HepG2 (cell line): ENCODE measurements at regions not wholly inside any gene's neighbourhood (a gene's known extent, or its start where the extent isn't known, plus 50 kb on each side); places are given as distances from the start of the nearest gene placed in this dataset.

Experiments
- ATAC-seq: fragments of 200-7000 bp; cut with Tn5 transposase; 3 replicates; pipeline ENCODE4 v1.9.1; 2020; ENCODE audit warnings: mild to moderate bottlenecking, moderate library complexity
- BruUV-seq: library from RNA; stranded (reverse); fragments of 400-500 nt; replicated peaks from 2 replicates; lab custom pipeline; 2021; lab: Mats Ljungman, UMichigan
- CTCF ChIA-PET: fragments of 300-600 bp; formaldehyde crosslinking; extraction: SDS; loops from one replicate; lab custom pipeline; 2021; ENCODE audit warnings: low total read pairs, inconsistent platforms, low intra/inter-chr PET ratio; lab: Yijun Ruan, JAX
- POLR2A ChIA-PET: fragments of 350-600 bp; sonication (Branson Sonifier 250); formaldehyde crosslinking; loops from one replicate; lab custom pipeline; 2020; ENCODE audit warnings: antibody characterized with exemption, inconsistent platforms; lab: Yijun Ruan, JAX
- DNase-seq: peaks from one replicate; pipeline ENCODE4 v3.0.0-alpha.2; 2015; ENCODE audit warnings: low spot score
- FAIRE-seq: peaks from 3 replicates; lab custom pipeline; 2011; peaks lifted over from hg19 to GRCh38; lab: Jason Lieb, UNC
- H2AFZ ChIP-seq: one replicate; pipeline ENCODE4 v1.6.1; 2011; ENCODE audit warnings: low read length, inconsistent platforms
- H3K27ac ChIP-seq: fragments of 300-600 bp; 3 replicates; pipeline ENCODE4 v1.8.0; 2011; ENCODE audit warnings: mixed run types, mild to moderate bottlenecking, mixed read lengths, low read length, inconsistent platforms; ENCODE audit not compliant: insufficient read depth; ENCODE audit errors: extremely low read length
- H3K27me3 ChIP-seq, 2 experiments: fragments of 200-600 bp in 1 of 2; 2 replicates in 1 of 2; 3 replicates in 1 of 2; pipeline versions ENCODE4 v1.6.0 to v1.8.0; 2011; ENCODE audit warnings: low read length in 2 of 2, mild to moderate bottlenecking in 2 of 2, moderate library complexity in 2 of 2, inconsistent platforms in 1 of 2; ENCODE audit not compliant: insufficient read depth in 2 of 2, control insufficient read depth in 1 of 2
- H3K36me3 ChIP-seq, 2 experiments: fragments of 200-600 bp in 1 of 2; replicated peaks in 1 of 2; 2 replicates in 1 of 2; 3 replicates in 1 of 2; pipeline versions ENCODE4 v1.5.1 to v1.8.0; 2011; ENCODE audit warnings: low read length in 2 of 2, inconsistent platforms in 1 of 2; ENCODE audit not compliant: insufficient read depth in 2 of 2, control insufficient read depth in 1 of 2
- H3K4me1 ChIP-seq: 2 replicates; pipeline ENCODE4 v1.5.1; 2012; ENCODE audit warnings: low read length, inconsistent platforms; ENCODE audit not compliant: insufficient read depth
- H3K4me2 ChIP-seq: 2 replicates; pipeline ENCODE4 v1.6.0; 2011; ENCODE audit warnings: low read depth, low read length, inconsistent platforms
- H3K4me3 ChIP-seq, 3 experiments: fragments of 200-600 bp in 1 of 3; sonication (generic), shearing (Covaris generic) in 1 of 3; replicated peaks in 1 of 3; 2 replicates each; pipeline ENCODE4 v1.5.1; 2011 to 2016; ENCODE audit warnings: low read length in 3 of 3, inconsistent platforms in 2 of 3, low read depth in 2 of 3, mild to moderate bottlenecking in 2 of 3, control low read depth in 1 of 3, mixed read lengths in 1 of 3; ENCODE audit not compliant: insufficient read depth in 1 of 3
- H3K79me2 ChIP-seq: one replicate; pipeline ENCODE4 v1.6.1; 2011; ENCODE audit warnings: low read length, inconsistent platforms; ENCODE audit not compliant: insufficient read depth
- H3K9ac ChIP-seq: 2 replicates; pipeline ENCODE4 v1.6.0; 2011; ENCODE audit warnings: mild to moderate bottlenecking, low read depth, low read length, inconsistent platforms; ENCODE audit not compliant: insufficient read depth
- H3K9me3 ChIP-seq: 2 replicates; pipeline ENCODE4 v1.5.1; 2012; ENCODE audit warnings: mild to moderate bottlenecking, low read length
- H4K20me1 ChIP-seq: 2 replicates; pipeline ENCODE4 v1.6.0; 2011; ENCODE audit warnings: inconsistent platforms, mild to moderate bottlenecking, low read length, moderate library complexity; ENCODE audit not compliant: insufficient read depth
- GTF3A ChIP-seq: sonication (generic); formaldehyde crosslinking; conservative IDR thresholded peaks from 2 replicates; pipeline ENCODE4 v1.4.0; 2020; ENCODE audit warnings: mild to moderate bottlenecking, missing genetic modification reagents
- HDAC2 ChIP-seq: sonication (generic); formaldehyde crosslinking; IDR thresholded peaks from 2 replicates; pipeline ENCODE4 v1.4.0; 2020; ENCODE audit warnings: missing genetic modification reagents
- IRF2 ChIP-seq: IDR thresholded peaks from 2 replicates; pipeline ENCODE4 v1.6.1; 2018; ENCODE audit warnings: missing genetic modification reagents, missing compliant biosample characterization
- KLF16 ChIP-seq, 2 experiments: sonication (generic) in 1 of 2; formaldehyde crosslinking in 1 of 2; IDR thresholded peaks; 2 replicates each; pipeline versions ENCODE4 v1.6.1 to v1.8.0; 2016 to 2023; ENCODE audit warnings: missing genetic modification reagents in 2 of 2, missing compliant biosample characterization in 1 of 2
- NONO ChIP-seq, 2 experiments: fragments of 450-650 bp in 1 of 2; sonication (generic) in 1 of 2; formaldehyde crosslinking in 1 of 2; IDR thresholded peaks in 1 of 2; conservative IDR thresholded peaks in 1 of 2; 2 replicates each; pipeline versions ENCODE4 v1.6.1 to v1.8.0; 2017 to 2022; ENCODE audit warnings: mild to moderate bottlenecking in 1 of 2, missing genetic modification reagents in 1 of 2, moderate library complexity in 1 of 2
- NR1H2 ChIP-seq: sonication (generic); formaldehyde crosslinking; IDR thresholded peaks from 2 replicates; pipeline ENCODE4 v1.8.1; 2022; ENCODE audit warnings: low read depth, missing genetic modification reagents, borderline replicate concordance
- SRSF4 ChIP-seq: fragments of 200-400 bp; formaldehyde crosslinking; IDR thresholded peaks from one replicate; pipeline ENCODE4 v1.6.1; 2018; ENCODE audit warnings: mild to moderate bottlenecking, low read depth, low read length, moderate library complexity; ENCODE audit not compliant: poor library complexity, severe bottlenecking
- TCF12 ChIP-seq, 2 experiments: fragments of 450-650 bp in 1 of 2; sonication (generic) in 1 of 2; formaldehyde crosslinking in 1 of 2; IDR thresholded peaks; 2 replicates each; pipeline versions ENCODE4 v1.6.1 to v1.8.0; 2017 to 2022; ENCODE audit warnings: antibody characterized with exemption in 1 of 2, mild to moderate bottlenecking in 1 of 2, missing genetic modification reagents in 1 of 2, moderate library complexity in 1 of 2
- THAP8 ChIP-seq: sonication (generic); formaldehyde crosslinking; IDR thresholded peaks from 2 replicates; pipeline ENCODE4 v1.5.1; 2020; ENCODE audit warnings: missing genetic modification reagents, mild to moderate bottlenecking, borderline replicate concordance
- ZBTB4 ChIP-seq: sonication (generic); formaldehyde crosslinking; IDR thresholded peaks from 2 replicates; pipeline ENCODE4 v1.4.0; 2020; ENCODE audit warnings: missing genetic modification reagents, mild to moderate bottlenecking, borderline replicate concordance
- ZNF639 ChIP-seq: conservative IDR thresholded peaks from 2 replicates; pipeline ENCODE4 v1.6.1; 2018; ENCODE audit warnings: missing genetic modification reagents
- ZNF691 ChIP-seq: sonication (generic); formaldehyde crosslinking; IDR thresholded peaks from 2 replicates; pipeline ENCODE4 v1.4.0; 2020; ENCODE audit warnings: missing genetic modification reagents, low read depth, mild to moderate bottlenecking, borderline replicate concordance
- WGBS: methylation state at CpG from one replicate; pipeline ENCODE4 v1.1.6; 2017; ENCODE audit warnings: low lambda C conversion rate; 5-methylcytosine and 5-hydroxymethylcytosine counted together
- in situ Hi-C: cut with HindIII; loops from 2 replicates; pipeline ENCODE4 v1.10.0; 2017; ENCODE audit warnings: low pct_unique_long_range_greater_than_20kb; ENCODE audit not compliant: extremely low pct_ligation_motif_present
- intact Hi-C: fragments of 100-400 bp; cut with micrococcal nuclease; formaldehyde crosslinking; loops from one replicate; pipeline ENCODE4 v1.10.0; 2022; ENCODE audit not compliant: unreplicated experiment

- FAIRE-seq = no peak
- Histone ChIP-seq H3K9ac (no peak overlapping the region), H3K27ac (no peak overlapping the region), H3K79me2 (no peaks in the 10 kb centered on the region), H3K36me3 (no peaks in the 10 kb centered on the region), H3K4me2 (no peak overlapping the region), H4K20me1 (no peaks in the 10 kb centered on the region), H3K9me3 (no peaks in the 10 kb centered on the region), H3K4me3 (no peak overlapping the region), H2AFZ (no peak overlapping the region), H3K27me3 (no peaks in the 10 kb centered on the region), H3K4me1 (peaks cover 38% of the 10 kb centered on the region)
- ATAC-seq = no peak
- intact Hi-C loops = no loop called here
- CTCF ChIA-PET = no interaction called here
- TF ChIP-seq NR1H2 = no peak
- no peak for TF ChIP-seq KLF16 (CRISPR knock-in tag; IDR thresholded peaks at IDR 0.05)
- TF ChIP-seq TCF12 (IDR thresholded peaks at IDR 0.05) = no peak
- no peak for TF ChIP-seq TCF12 (CRISPR knock-in tag; IDR thresholded peaks at IDR 0.05)
- no peak for TF ChIP-seq ZBTB4 (CRISPR knock-in tag)
- no peak for TF ChIP-seq GTF3A (CRISPR knock-in tag)
- TF ChIP-seq SRSF4 = no peak
- TF ChIP-seq ZNF639 (CRISPR knock-in tag) = no peak
- TF ChIP-seq IRF2 = no peak
- TF ChIP-seq THAP8 (CRISPR knock-in tag) = no peak
- no peak for TF ChIP-seq NONO (IDR thresholded peaks at IDR 0.05)
- TF ChIP-seq NONO (CRISPR knock-in tag; conservative IDR thresholded peaks at IDR 0.05) = no peak
- TF ChIP-seq HDAC2 (CRISPR knock-in tag) = no peak
- TF ChIP-seq ZNF691 (CRISPR knock-in tag) = no peak
- in situ Hi-C loops = no loop called here
- WGBS = 78% methylated on average over 3 of the region's 3 CpGs
- no peak for DNase-seq
- no TSS peak for BruUV-seq
- POLR2A ChIA-PET = no interaction called here
Observed at GRCh38 chr5:109943701-109944235, 254.0 kb downstream of the MAN2A1 start.
